HG02642 (cell line): ENCODE measurements at regions not wholly inside any gene's neighbourhood (a gene's known extent, or its start where the extent isn't known, plus 50 kb on each side); places are given as distances from the start of the nearest gene placed in this dataset.
"Not testable (repeated sequence)": the region's sequence is repeated elsewhere in the genome, so short reads cannot be mapped to it uniquely, and the experiment has no call there.

ENCODE experiments used
- ATAC-seq: cut with Tn5 transposase; IDR thresholded peaks from one replicate; pipeline ENCODE4 v1.9.1; 2021; ENCODE audit warnings: mild to moderate bottlenecking; ENCODE audit not compliant: unreplicated experiment, poor library complexity

GRCh38 chr13:23947893-23948292, 50.6 kb upstream of the C1QTNF9B start:
- no peak for ATAC-seq

GRCh38 chr13:23949200-23949599, 51.9 kb upstream of the C1QTNF9B start:
- no peak for ATAC-seq

GRCh38 chr13:23949736-23950135, 52.4 kb upstream of the C1QTNF9B start:
- ATAC-seq = no peak

- no peak for ATAC-seq
Measured at GRCh38 chr13:23950736-23951510, 53.6 kb upstream of the C1QTNF9B start.

- ATAC-seq = no peak
Measured at GRCh38 chr13:23952796-23953195, 55.5 kb upstream of the C1QTNF9B start.

GRCh38 chr13:23953860-23954512, 56.7 kb upstream of the C1QTNF9B start:
- no peak for ATAC-seq

- ATAC-seq = no peak
Measured at GRCh38 chr13:23955064-23955463, 57.8 kb upstream of the C1QTNF9B start.

- ATAC-seq = no peak
Measured at GRCh38 chr13:23956106-23956505, 58.8 kb upstream of the C1QTNF9B start.

- ATAC-seq = no peak
Measured at GRCh38 chr13:23957981-23958380, 60.7 kb upstream of the C1QTNF9B start.

- ATAC-seq = no peak
Measured at GRCh38 chr13:23959231-23959862, 62.0 kb upstream of the C1QTNF9B start.

GRCh38 chr13:23960566-23961156, 63.4 kb upstream of the C1QTNF9B start:
- ATAC-seq = no peak

GRCh38 chr13:23963184-23963931, 66.1 kb upstream of the C1QTNF9B start:
- ATAC-seq = no peak

- no peak for ATAC-seq
Measured at GRCh38 chr13:23963947-23964346, 66.6 kb upstream of the C1QTNF9B start.

GRCh38 chr13:23965346-23965745, 68.0 kb upstream of the C1QTNF9B start:
- ATAC-seq = no peak

- no peak for ATAC-seq
Measured at GRCh38 chr13:23966221-23966690, 69.0 kb upstream of the C1QTNF9B start.

- ATAC-seq = peak; percentile 66
Measured at GRCh38 chr13:23966691-23967615, 69.7 kb upstream of the C1QTNF9B start.

GRCh38 chr13:23967792-23968191, 70.5 kb upstream of the C1QTNF9B start:
- ATAC-seq = not testable (repeated sequence)

GRCh38 chr13:23969647-23970046, 72.3 kb upstream of the C1QTNF9B start:
- ATAC-seq = no peak
